ENCODE measurements at regions not wholly inside any gene's neighbourhood (a gene's known extent, or its start where the extent isn't known, plus 50 kb on each side); places are given as distances from the start of the nearest gene placed in this dataset.

DNA sequence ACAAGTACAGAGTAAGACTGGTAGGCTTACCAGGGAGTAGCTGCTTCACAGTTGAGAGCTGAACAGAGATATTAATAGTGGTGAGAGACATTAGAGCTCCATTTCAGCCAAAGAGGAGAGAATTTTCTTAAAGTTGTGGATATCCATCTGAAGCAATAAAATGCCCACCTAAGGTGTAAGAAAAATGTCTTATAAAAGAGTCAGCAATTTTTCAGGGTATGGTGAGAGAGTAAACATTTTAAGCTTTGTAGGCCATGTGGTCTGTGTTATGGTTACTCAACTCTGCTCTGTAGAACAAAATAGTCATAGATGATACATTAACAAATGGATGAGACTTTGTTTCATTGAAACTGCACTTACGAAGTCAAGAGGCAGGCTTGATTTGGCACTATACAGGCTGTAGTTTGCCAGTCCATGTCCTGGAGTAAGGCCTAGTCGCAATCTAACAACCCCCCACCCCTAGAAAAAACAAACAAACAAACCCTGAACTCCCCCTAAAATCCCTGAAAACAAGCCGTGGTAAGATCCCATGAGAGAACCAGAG, 945.4 kb upstream of the SEMA6A start:
- TF ChIP-seq POLR2A (IDR thresholded peaks at IDR 0.05; ENCODE audit: low read length), result no peak
- no peak for TF ChIP-seq MAFK (IDR thresholded peaks at IDR 0.05; ENCODE audit: partially characterized antibody)
